ENCODE measurements at regions not wholly inside any gene's neighbourhood (a gene's known extent, or its start where the extent isn't known, plus 50 kb on each side); places are given as distances from the start of the nearest gene placed in this dataset.

DNA sequence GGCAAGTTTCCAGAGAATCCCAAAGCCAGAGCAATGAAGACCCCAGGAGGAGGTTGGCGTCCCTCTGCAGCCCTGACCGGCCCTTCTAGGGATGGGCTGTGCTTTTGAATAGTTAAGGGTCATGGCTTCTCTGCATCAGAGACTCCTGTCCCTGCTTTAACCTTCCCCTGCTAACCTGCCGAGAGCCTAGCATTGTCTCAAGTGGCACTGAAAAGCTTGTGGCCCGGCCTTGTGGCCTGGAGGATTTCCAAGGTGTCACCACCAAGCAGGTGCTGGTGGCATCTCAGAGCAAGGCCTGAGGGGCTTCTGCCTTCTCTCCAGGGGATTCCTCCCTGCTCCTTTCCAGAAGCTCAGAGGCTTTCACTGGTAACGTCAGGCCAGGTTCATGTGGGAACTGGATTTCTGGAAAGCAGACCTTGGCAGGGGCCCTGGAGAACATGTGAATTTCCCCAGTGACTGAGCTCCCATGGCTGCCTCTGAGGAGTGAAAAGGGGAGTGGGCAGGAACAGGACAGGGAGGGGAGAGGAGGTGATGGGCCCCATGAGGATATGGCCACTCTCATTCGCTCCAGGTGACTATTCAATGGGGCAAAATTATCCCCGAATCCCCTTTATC, 409.9 kb downstream of the PTPRU start:
- no peak overlapping the region for H3K4me3 ChIP-seq (ENCODE audit: low read depth in 1 of 3, low read length in 3 of 3)
- DNase-seq (ENCODE audit: low spot score): peak; percentile 10
- WGBS: 87% methylated on average over 7 of the region's 7 CpGs
- H3K9ac ChIP-seq (ENCODE audit: low read depth in 1 of 2, low read length in 2 of 2): no peak overlapping the region
- no peaks in the 10 kb centered on the region for H3K9me3 ChIP-seq (ENCODE audit: control insufficient read depth in 4 of 4, low read length in 3 of 4)
- TF ChIP-seq EGR1 (IDR thresholded peaks at IDR 0.05; ENCODE audit: low read depth in 2 of 2) (no peak), HNF4G (IDR thresholded peaks at IDR 0.05) (no peak), GABPA (IDR thresholded peaks at IDR 0.05 in 1 of 2, conservative IDR thresholded peaks at IDR 0.05 in 1 of 2) (no peak), RAD21 (IDR thresholded peaks at IDR 0.05) (no peak), TAF1 (conservative IDR thresholded peaks at IDR 0.05) (no peak), SP1 (IDR thresholded peaks at IDR 0.05) (no peak), RXRA (IDR thresholded peaks at IDR 0.05) (no peak), JUND (IDR thresholded peaks at IDR 0.05) (no peak), YY1 (IDR thresholded peaks at IDR 0.05) (no peak), FOXA2 (IDR thresholded peaks at IDR 0.05) (no peak)
- TF ChIP-seq, protein P1, sequence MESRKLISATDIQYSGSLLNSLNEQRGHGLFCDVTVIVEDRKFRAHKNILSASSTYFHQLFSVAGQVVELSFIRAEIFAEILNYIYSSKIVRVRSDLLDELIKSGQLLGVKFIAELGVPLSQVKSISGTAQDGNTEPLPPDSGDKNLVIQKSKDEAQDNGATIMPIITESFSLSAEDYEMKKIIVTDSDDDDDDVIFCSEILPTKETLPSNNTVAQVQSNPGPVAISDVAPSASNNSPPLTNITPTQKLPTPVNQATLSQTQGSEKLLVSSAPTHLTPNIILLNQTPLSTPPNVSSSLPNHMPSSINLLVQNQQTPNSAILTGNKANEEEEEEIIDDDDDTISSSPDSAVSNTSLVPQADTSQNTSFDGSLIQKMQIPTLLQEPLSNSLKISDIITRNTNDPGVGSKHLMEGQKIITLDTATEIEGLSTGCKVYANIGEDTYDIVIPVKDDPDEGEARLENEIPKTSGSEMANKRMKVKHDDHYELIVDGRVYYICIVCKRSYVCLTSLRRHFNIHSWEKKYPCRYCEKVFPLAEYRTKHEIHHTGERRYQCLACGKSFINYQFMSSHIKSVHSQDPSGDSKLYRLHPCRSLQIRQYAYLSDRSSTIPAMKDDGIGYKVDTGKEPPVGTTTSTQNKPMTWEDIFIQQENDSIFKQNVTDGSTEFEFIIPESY (IDR thresholded peaks at IDR 0.05): no peak
- TF ChIP-seq, protein P2, sequence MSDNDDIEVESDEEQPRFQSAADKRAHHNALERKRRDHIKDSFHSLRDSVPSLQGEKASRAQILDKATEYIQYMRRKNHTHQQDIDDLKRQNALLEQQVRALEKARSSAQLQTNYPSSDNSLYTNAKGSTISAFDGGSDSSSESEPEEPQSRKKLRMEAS (IDR thresholded peaks at IDR 0.05): no peak
- TF ChIP-seq, protein P3, sequence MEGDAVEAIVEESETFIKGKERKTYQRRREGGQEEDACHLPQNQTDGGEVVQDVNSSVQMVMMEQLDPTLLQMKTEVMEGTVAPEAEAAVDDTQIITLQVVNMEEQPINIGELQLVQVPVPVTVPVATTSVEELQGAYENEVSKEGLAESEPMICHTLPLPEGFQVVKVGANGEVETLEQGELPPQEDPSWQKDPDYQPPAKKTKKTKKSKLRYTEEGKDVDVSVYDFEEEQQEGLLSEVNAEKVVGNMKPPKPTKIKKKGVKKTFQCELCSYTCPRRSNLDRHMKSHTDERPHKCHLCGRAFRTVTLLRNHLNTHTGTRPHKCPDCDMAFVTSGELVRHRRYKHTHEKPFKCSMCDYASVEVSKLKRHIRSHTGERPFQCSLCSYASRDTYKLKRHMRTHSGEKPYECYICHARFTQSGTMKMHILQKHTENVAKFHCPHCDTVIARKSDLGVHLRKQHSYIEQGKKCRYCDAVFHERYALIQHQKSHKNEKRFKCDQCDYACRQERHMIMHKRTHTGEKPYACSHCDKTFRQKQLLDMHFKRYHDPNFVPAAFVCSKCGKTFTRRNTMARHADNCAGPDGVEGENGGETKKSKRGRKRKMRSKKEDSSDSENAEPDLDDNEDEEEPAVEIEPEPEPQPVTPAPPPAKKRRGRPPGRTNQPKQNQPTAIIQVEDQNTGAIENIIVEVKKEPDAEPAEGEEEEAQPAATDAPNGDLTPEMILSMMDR (IDR thresholded peaks at IDR 0.05; ENCODE audit: low read depth, low read length, missing input control): no peak
- no peaks in the 10 kb centered on the region for H3K27me3 ChIP-seq (ENCODE audit: control insufficient read depth in 4 of 4, insufficient read depth in 4 of 4, low read length in 3 of 4)
- no peaks in the 10 kb centered on the region for H3K36me3 ChIP-seq (ENCODE audit: control insufficient read depth in 4 of 4, insufficient read depth in 3 of 4, low read depth in 1 of 4, low read length in 3 of 4)
- no peaks in the 10 kb centered on the region for H3K4me1 ChIP-seq (ENCODE audit: control insufficient read depth in 4 of 4, insufficient read depth in 4 of 4, low read length in 3 of 4)
- H3K27ac ChIP-seq (ENCODE audit: low read depth in 1 of 2, low read length in 2 of 2): no peak overlapping the region

DNA sequence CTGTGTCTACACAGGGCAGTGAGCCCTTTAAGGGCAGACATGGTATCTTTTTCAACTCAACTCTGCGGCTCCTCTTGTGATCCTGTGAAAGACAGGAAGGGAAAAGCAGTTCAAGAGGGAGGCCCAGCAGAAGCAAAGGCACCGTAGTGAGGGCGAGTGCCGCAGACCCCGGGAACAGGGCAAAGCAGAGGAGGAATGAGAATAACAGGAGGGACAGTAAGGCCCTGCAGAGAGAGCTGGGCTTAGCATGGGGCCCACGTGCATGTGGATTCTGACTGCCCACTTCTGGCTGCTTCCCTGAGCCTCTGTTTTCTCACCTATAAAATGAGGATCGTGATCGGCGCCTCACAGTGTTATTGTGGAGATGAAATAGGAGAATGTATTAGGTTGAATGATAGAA, 409.3 kb downstream of the PTPRU start:
- no peak overlapping the region for H3K4me3 ChIP-seq (ENCODE audit: low read depth in 1 of 3, low read length in 3 of 3)
- no peak for TF ChIP-seq RAD21 (IDR thresholded peaks at IDR 0.05)
- TF ChIP-seq, protein P3 (IDR thresholded peaks at IDR 0.05; ENCODE audit: low read depth, low read length, missing input control): no peak
- TF ChIP-seq NR2F2 (IDR thresholded peaks at IDR 0.05): no peak
- no peak for TF ChIP-seq RXRA (IDR thresholded peaks at IDR 0.05)
- no peak for TF ChIP-seq YY1 (IDR thresholded peaks at IDR 0.05)
- no peak for TF ChIP-seq GABPA (IDR thresholded peaks at IDR 0.05 in 1 of 2, conservative IDR thresholded peaks at IDR 0.05 in 1 of 2)
- peak; percentile 9 for DNase-seq (ENCODE audit: low spot score)
- H3K9ac ChIP-seq (ENCODE audit: low read depth in 1 of 2, low read length in 2 of 2): no peak overlapping the region
- H3K9me3 ChIP-seq (ENCODE audit: control insufficient read depth in 4 of 4, low read length in 3 of 4): no peaks in the 10 kb centered on the region
- H3K36me3 ChIP-seq (ENCODE audit: control insufficient read depth in 4 of 4, insufficient read depth in 3 of 4, low read depth in 1 of 4, low read length in 3 of 4): no peaks in the 10 kb centered on the region
- no peaks in the 10 kb centered on the region for H3K27me3 ChIP-seq (ENCODE audit: control insufficient read depth in 4 of 4, insufficient read depth in 4 of 4, low read length in 3 of 4)
- whole genome bisulfite sequencing: 66% methylated on average over 9 of the region's 9 CpGs
- H3K27ac ChIP-seq (ENCODE audit: low read depth in 1 of 2, low read length in 2 of 2): no peak overlapping the region
- no peaks in the 10 kb centered on the region for H3K4me1 ChIP-seq (ENCODE audit: control insufficient read depth in 4 of 4, insufficient read depth in 4 of 4, low read length in 3 of 4)
